ENCODE measurements at regions not wholly inside any gene's neighbourhood (a gene's known extent, or its start where the extent isn't known, plus 50 kb on each side); places are given as distances from the start of the nearest gene placed in this dataset.
A peak's percentile ranks its signal among the peaks of the same experiment; 100 is the strongest.

GRCh38 chr17:36864827-36865430 is 72.3 kb upstream of the LHX1 start:
- no peak for DNase-seq (ENCODE audit: low read depth in 3 of 3)

GRCh38 chr17:36867716-36868341 is 69.4 kb upstream of the LHX1 start:
- DNase-seq (ENCODE audit: low read depth in 3 of 3) = no peak

GRCh38 chr17:36868777-36869176 is 68.5 kb upstream of the LHX1 start:
- DNase-seq (ENCODE audit: low read depth in 3 of 3) = no peak

- no peak for DNase-seq (ENCODE audit: low read depth in 3 of 3)
Measured at GRCh38 chr17:36869441-36869840, 67.8 kb upstream of the LHX1 start.

- no peak for DNase-seq (ENCODE audit: low read depth in 3 of 3)
Measured at GRCh38 chr17:36869856-36870719, 67.2 kb upstream of the LHX1 start.

- DNase-seq (ENCODE audit: low read depth in 3 of 3) = no peak
Measured at GRCh38 chr17:36870720-36870999, 66.6 kb upstream of the LHX1 start.

GRCh38 chr17:36875698-36876293 is 61.5 kb upstream of the LHX1 start:
- DNase-seq (ENCODE audit: low read depth in 3 of 3) = no peak

GRCh38 chr17:36876966-36877365 is 60.3 kb upstream of the LHX1 start:
- no peak for DNase-seq (ENCODE audit: low read depth in 3 of 3)

- peak in 1 of 3 donors; percentile 3 for DNase-seq (ENCODE audit: low read depth in 3 of 3)
Measured at GRCh38 chr17:36877771-36878170, 59.5 kb upstream of the LHX1 start.

- DNase-seq (ENCODE audit: low read depth in 3 of 3) = no peak
Measured at GRCh38 chr17:36878216-36878615, 59.1 kb upstream of the LHX1 start.

GRCh38 chr17:36879027-36879426 is 58.2 kb upstream of the LHX1 start:
- DNase-seq (ENCODE audit: low read depth in 3 of 3) = no peak

GRCh38 chr17:36879624-36880131 is 57.6 kb upstream of the LHX1 start:
- DNase-seq (ENCODE audit: low read depth in 3 of 3) = no peak

- DNase-seq (ENCODE audit: low read depth in 3 of 3) = no peak
Measured at GRCh38 chr17:36880268-36880905, 56.9 kb upstream of the LHX1 start.

GRCh38 chr17:36881323-36881722 is 56.0 kb upstream of the LHX1 start:
- no peak for DNase-seq (ENCODE audit: low read depth in 3 of 3)

- DNase-seq (ENCODE audit: low read depth in 3 of 3) = no peak
Measured at GRCh38 chr17:36884495-36885152, 52.7 kb upstream of the LHX1 start.

- DNase-seq (ENCODE audit: low read depth in 3 of 3) = no peak
Measured at GRCh38 chr17:36885153-36885735, 52.0 kb upstream of the LHX1 start.

- DNase-seq (ENCODE audit: low read depth in 3 of 3) = no peak
Measured at GRCh38 chr17:36885771-36886377, 51.4 kb upstream of the LHX1 start.
